GM21528 (cell line): ENCODE measurements at regions not wholly inside any gene's neighbourhood (a gene's known extent, or its start where the extent isn't known, plus 50 kb on each side); places are given as distances from the start of the nearest gene placed in this dataset.
"Not testable (repeated sequence)": the region's sequence is repeated elsewhere in the genome, so short reads cannot be mapped to it uniquely, and the experiment has no call there.

Source experiments
- ATAC-seq: cut with Tn5 transposase; IDR thresholded peaks from one replicate; pipeline ENCODE4 v1.9.1; 2021; ENCODE audit warnings: mild to moderate bottlenecking, moderate library complexity; ENCODE audit not compliant: unreplicated experiment, low FRiP score

GRCh38 chr22:48920776-48921241 is 906.9 kb downstream of the BRD1 start:
- ATAC-seq, result no peak

GRCh38 chr22:48919851-48920589 is 907.7 kb downstream of the BRD1 start:
- no peak for ATAC-seq

GRCh38 chr22:48919187-48919590 is 908.5 kb downstream of the BRD1 start:
- ATAC-seq, result no peak

- ATAC-seq, result no peak
Observed at GRCh38 chr22:48918585-48919186, 909.0 kb downstream of the BRD1 start.

- ATAC-seq, result not testable (repeated sequence)
Observed at GRCh38 chr22:48912356-48913066, 915.2 kb downstream of the BRD1 start.

GRCh38 chr22:48911647-48912046 is 916.0 kb downstream of the BRD1 start:
- ATAC-seq, result not testable (repeated sequence)

GRCh38 chr22:48911067-48911466 is 916.6 kb downstream of the BRD1 start:
- ATAC-seq, result not testable (repeated sequence)

- no peak for ATAC-seq
Observed at GRCh38 chr22:48908547-48908946, 919.1 kb downstream of the BRD1 start.

GRCh38 chr22:48907591-48907990 is 920.1 kb downstream of the BRD1 start:
- ATAC-seq, result no peak

GRCh38 chr22:48906216-48906835 is 921.3 kb downstream of the BRD1 start:
- no peak for ATAC-seq

GRCh38 chr22:48905206-48905975 is 922.3 kb downstream of the BRD1 start:
- ATAC-seq, result no peak

- no peak for ATAC-seq
Observed at GRCh38 chr22:48902983-48903650, 924.6 kb downstream of the BRD1 start.

- ATAC-seq, result no peak
Observed at GRCh38 chr22:48902001-48902869, 925.4 kb downstream of the BRD1 start.

- ATAC-seq, result no peak
Observed at GRCh38 chr22:48901324-48901723, 926.3 kb downstream of the BRD1 start.

GRCh38 chr22:48900626-48901025 is 927.0 kb downstream of the BRD1 start:
- ATAC-seq, result no peak

- ATAC-seq, result no peak
Observed at GRCh38 chr22:48900327-48900597, 927.4 kb downstream of the BRD1 start.

GRCh38 chr22:48899523-48900326 is 927.9 kb downstream of the BRD1 start:
- no peak for ATAC-seq

GRCh38 chr22:48898524-48899250 is 929.0 kb downstream of the BRD1 start:
- no peak for ATAC-seq
